ENCODE measurements at regions not wholly inside any gene's neighbourhood (a gene's known extent, or its start where the extent isn't known, plus 50 kb on each side); places are given as distances from the start of the nearest gene placed in this dataset.

DNA sequence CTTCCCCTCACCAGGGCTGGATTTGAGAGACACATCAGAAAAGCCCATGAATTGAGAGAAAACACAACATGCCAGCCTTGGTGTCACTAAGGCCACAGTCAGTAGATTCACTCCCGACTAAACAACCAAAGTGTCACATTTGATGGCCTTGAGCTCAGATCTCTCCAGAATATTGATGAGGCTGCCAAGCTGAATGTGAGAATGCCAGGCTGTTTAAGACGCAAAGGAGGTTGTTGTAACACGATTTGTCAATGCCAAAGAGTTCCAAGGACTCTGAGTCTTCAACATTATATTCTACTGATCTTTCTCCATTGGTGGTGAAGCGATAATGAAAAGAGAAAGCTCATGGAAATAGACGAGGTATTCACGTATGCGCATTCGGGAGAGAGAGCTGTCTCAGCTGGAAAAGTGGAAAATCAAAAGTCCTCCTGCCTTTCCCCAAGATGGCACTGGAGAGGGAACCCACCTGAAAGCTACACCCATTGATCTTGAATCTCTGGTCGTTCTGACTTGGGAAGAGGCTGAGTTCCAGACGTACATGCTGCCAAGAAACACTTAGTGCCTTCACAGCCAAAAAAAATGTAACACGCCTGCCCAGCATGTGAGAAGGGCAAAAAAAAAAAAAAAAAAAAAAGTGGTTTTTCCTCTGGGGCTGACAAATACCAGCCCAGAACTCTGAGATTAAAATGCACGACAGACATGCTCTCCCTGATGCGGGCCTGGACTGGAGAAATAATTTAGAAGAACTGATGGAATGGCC lies 1159.6 kb downstream of the VRK1 start:
- H3K36me3 ChIP-seq (ENCODE audit: control insufficient read depth, insufficient read depth, low read length): no peaks in the 10 kb centered on the region
- WGBS (ENCODE audit: insufficient coverage, insufficient read length): no CpG with 5 or more reads among the region's 13 CpGs
- H3K4me1 ChIP-seq (ENCODE audit: control insufficient read depth, insufficient read depth, low read length): no peaks in the 10 kb centered on the region
- no peak overlapping the region for H3K4me3 ChIP-seq (ENCODE audit: low read length)
- H3K27ac ChIP-seq (ENCODE audit: low read length): no peak overlapping the region
- no peaks in the 10 kb centered on the region for H3K27me3 ChIP-seq (ENCODE audit: control insufficient read depth, insufficient read depth, low read length)
- H3K9me3 ChIP-seq (ENCODE audit: control insufficient read depth, insufficient read depth, low read length): no peaks in the 10 kb centered on the region
- no peak for DNase-seq (ENCODE audit: low read depth, low spot score)

GRCh38 chr14:97959251-97959650 lies 1162.1 kb downstream of the VRK1 start:
- no CpG with 5 or more reads among the region's 4 CpGs for WGBS (ENCODE audit: insufficient coverage, insufficient read length)
- H3K27me3 ChIP-seq (ENCODE audit: control insufficient read depth, insufficient read depth, low read length): no peaks in the 10 kb centered on the region
- H3K27ac ChIP-seq (ENCODE audit: low read length): no peak overlapping the region
- no peaks in the 10 kb centered on the region for H3K36me3 ChIP-seq (ENCODE audit: control insufficient read depth, insufficient read depth, low read length)
- no peak overlapping the region for H3K4me3 ChIP-seq (ENCODE audit: low read length)
- DNase-seq (ENCODE audit: low read depth, low spot score): no peak
- no peaks in the 10 kb centered on the region for H3K4me1 ChIP-seq (ENCODE audit: control insufficient read depth, insufficient read depth, low read length)
- H3K9me3 ChIP-seq (ENCODE audit: control insufficient read depth, insufficient read depth, low read length): no peaks in the 10 kb centered on the region

- Histone ChIP-seq H3K36me3 (ENCODE audit: control insufficient read depth, insufficient read depth, low read length) (no peaks in the 10 kb centered on the region), H3K4me1 (ENCODE audit: control insufficient read depth, insufficient read depth, low read length) (no peaks in the 10 kb centered on the region), H3K27ac (ENCODE audit: low read length) (no peak overlapping the region), H3K4me3 (ENCODE audit: low read length) (no peak overlapping the region), H3K9me3 (ENCODE audit: control insufficient read depth, insufficient read depth, low read length) (no peaks in the 10 kb centered on the region), H3K27me3 (ENCODE audit: control insufficient read depth, insufficient read depth, low read length) (no peaks in the 10 kb centered on the region)
- DNase-seq (ENCODE audit: low read depth, low spot score): no peak
- no CpG with 5 or more reads among the region's 4 CpGs for WGBS (ENCODE audit: insufficient coverage, insufficient read length)
Measured at GRCh38 chr14:97960436-97960835, 1163.3 kb downstream of the VRK1 start.

- no peaks in the 10 kb centered on the region for H3K9me3 ChIP-seq (ENCODE audit: control insufficient read depth, insufficient read depth, low read length)
- no CpG with 5 or more reads among the region's 1 CpG for WGBS (ENCODE audit: insufficient coverage, insufficient read length)
Measured at GRCh38 chr14:97970222-97970621, 1173.0 kb downstream of the VRK1 start.

DNA sequence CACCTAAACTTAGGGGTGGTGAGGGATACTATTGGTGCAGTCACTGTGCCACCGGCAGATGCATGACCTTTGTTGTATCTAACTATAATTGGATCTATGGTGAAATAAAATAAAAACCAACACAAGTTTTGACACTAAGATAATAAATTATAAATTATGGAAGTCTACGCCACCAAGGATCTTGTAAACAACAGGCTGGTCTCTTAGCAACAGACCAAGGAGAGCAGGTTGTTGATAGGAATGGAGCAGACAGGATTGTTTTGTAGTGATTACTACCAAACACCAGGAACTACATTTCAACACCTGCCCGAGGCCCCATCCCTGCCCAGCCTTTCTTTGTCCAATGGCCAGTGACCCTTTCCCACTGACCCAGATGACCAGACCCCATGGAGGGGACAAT lies 1178.0 kb downstream of the VRK1 start:
- Histone ChIP-seq H3K4me3 (ENCODE audit: low read length) (no peak overlapping the region), H3K36me3 (ENCODE audit: control insufficient read depth, insufficient read depth, low read length) (no peaks in the 10 kb centered on the region), H3K4me1 (ENCODE audit: control insufficient read depth, insufficient read depth, low read length) (no peaks in the 10 kb centered on the region), H3K27me3 (ENCODE audit: control insufficient read depth, insufficient read depth, low read length) (no peaks in the 10 kb centered on the region), H3K9me3 (ENCODE audit: control insufficient read depth, insufficient read depth, low read length) (no peaks in the 10 kb centered on the region), H3K27ac (ENCODE audit: low read length) (no peak overlapping the region)
- no CpG with 5 or more reads among the region's 3 CpGs for WGBS (ENCODE audit: insufficient coverage, insufficient read length)
- no peak for DNase-seq (ENCODE audit: low read depth, low spot score)

More at GRCh38 chr14:97970222-97970621, 1173.0 kb downstream of the VRK1 start:
- H3K27me3 ChIP-seq (ENCODE audit: control insufficient read depth, insufficient read depth, low read length): no peaks in the 10 kb centered on the region
- H3K27ac ChIP-seq (ENCODE audit: low read length): no peak overlapping the region
- no peak overlapping the region for H3K4me3 ChIP-seq (ENCODE audit: low read length)
- no peaks in the 10 kb centered on the region for H3K4me1 ChIP-seq (ENCODE audit: control insufficient read depth, insufficient read depth, low read length)
- no peaks in the 10 kb centered on the region for H3K36me3 ChIP-seq (ENCODE audit: control insufficient read depth, insufficient read depth, low read length)
- DNase-seq (ENCODE audit: low read depth, low spot score): no peak

GRCh38 chr14:97975962-97976361 lies 1178.8 kb downstream of the VRK1 start:
- Histone ChIP-seq H3K4me3 (ENCODE audit: low read length) (no peak overlapping the region), H3K9me3 (ENCODE audit: control insufficient read depth, insufficient read depth, low read length) (no peaks in the 10 kb centered on the region), H3K4me1 (ENCODE audit: control insufficient read depth, insufficient read depth, low read length) (no peaks in the 10 kb centered on the region), H3K27ac (ENCODE audit: low read length) (no peak overlapping the region), H3K27me3 (ENCODE audit: control insufficient read depth, insufficient read depth, low read length) (no peaks in the 10 kb centered on the region), H3K36me3 (ENCODE audit: control insufficient read depth, insufficient read depth, low read length) (no peaks in the 10 kb centered on the region)
- 100% methylated on average over 3 of the region's 6 CpGs for WGBS (ENCODE audit: insufficient coverage, insufficient read length)
- no peak for DNase-seq (ENCODE audit: low read depth, low spot score)

- no peaks in the 10 kb centered on the region for H3K36me3 ChIP-seq (ENCODE audit: control insufficient read depth, insufficient read depth, low read length)
- no CpG with 5 or more reads among the region's 6 CpGs for WGBS (ENCODE audit: insufficient coverage, insufficient read length)
- H3K27ac ChIP-seq (ENCODE audit: low read length): no peak overlapping the region
- H3K4me1 ChIP-seq (ENCODE audit: control insufficient read depth, insufficient read depth, low read length): no peaks in the 10 kb centered on the region
- no peak overlapping the region for H3K4me3 ChIP-seq (ENCODE audit: low read length)
- H3K9me3 ChIP-seq (ENCODE audit: control insufficient read depth, insufficient read depth, low read length): no peaks in the 10 kb centered on the region
- no peak for DNase-seq (ENCODE audit: low read depth, low spot score)
- no peaks in the 10 kb centered on the region for H3K27me3 ChIP-seq (ENCODE audit: control insufficient read depth, insufficient read depth, low read length)
Measured at GRCh38 chr14:97976861-97977260, 1179.7 kb downstream of the VRK1 start.

DNA sequence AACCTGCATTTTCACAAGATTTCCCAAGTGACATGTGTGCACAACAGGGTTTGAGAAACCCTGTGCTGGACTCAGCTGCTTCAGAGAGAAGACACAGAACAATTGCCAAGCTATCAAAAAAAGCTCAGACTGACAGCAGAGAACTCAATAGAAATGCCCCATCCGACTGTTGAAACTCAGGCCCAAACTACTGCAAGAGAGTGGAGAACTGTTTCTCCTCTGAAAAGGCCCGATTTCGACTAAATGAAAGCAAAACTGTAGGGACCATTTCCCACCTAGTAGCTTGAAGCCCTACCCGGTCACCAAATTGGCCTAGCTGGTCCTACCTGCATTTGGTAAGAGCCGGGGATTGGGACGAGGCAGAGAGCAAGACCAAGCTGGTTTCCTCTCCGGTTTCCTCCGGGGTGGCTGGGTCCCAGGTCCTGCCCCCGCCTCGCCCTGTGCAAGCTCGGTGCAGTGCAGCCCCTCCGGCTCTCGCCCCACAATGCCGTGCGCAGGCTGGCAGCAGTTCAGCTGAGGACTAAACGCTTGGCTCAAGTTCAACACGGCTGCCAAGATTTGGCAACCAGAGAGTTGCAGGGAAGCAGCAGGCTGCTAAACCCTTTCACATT lies 1180.6 kb downstream of the VRK1 start:
- Histone ChIP-seq H3K4me1 (ENCODE audit: control insufficient read depth, insufficient read depth, low read length) (no peaks in the 10 kb centered on the region), H3K36me3 (ENCODE audit: control insufficient read depth, insufficient read depth, low read length) (no peaks in the 10 kb centered on the region), H3K9me3 (ENCODE audit: control insufficient read depth, insufficient read depth, low read length) (no peaks in the 10 kb centered on the region), H3K4me3 (ENCODE audit: low read length) (no peak overlapping the region), H3K27me3 (ENCODE audit: control insufficient read depth, insufficient read depth, low read length) (no peaks in the 10 kb centered on the region), H3K27ac (ENCODE audit: low read length) (no peak overlapping the region)
- DNase-seq (ENCODE audit: low read depth, low spot score): no peak
- no CpG with 5 or more reads among the region's 17 CpGs for WGBS (ENCODE audit: insufficient coverage, insufficient read length)

GRCh38 chr14:97978341-97978740 lies 1181.2 kb downstream of the VRK1 start:
- peak; percentile 55 for DNase-seq (ENCODE audit: low read depth, low spot score)
- Histone ChIP-seq H3K27ac (ENCODE audit: low read length) (no peak overlapping the region), H3K27me3 (ENCODE audit: control insufficient read depth, insufficient read depth, low read length) (no peaks in the 10 kb centered on the region), H3K9me3 (ENCODE audit: control insufficient read depth, insufficient read depth, low read length) (no peaks in the 10 kb centered on the region), H3K4me3 (ENCODE audit: low read length) (no peak overlapping the region; the same call in 1 of the 2 replicates), H3K4me1 (ENCODE audit: control insufficient read depth, insufficient read depth, low read length) (no peaks in the 10 kb centered on the region), H3K36me3 (ENCODE audit: control insufficient read depth, insufficient read depth, low read length) (no peaks in the 10 kb centered on the region)
- no CpG with 5 or more reads among the region's 9 CpGs for WGBS (ENCODE audit: insufficient coverage, insufficient read length)

DNA sequence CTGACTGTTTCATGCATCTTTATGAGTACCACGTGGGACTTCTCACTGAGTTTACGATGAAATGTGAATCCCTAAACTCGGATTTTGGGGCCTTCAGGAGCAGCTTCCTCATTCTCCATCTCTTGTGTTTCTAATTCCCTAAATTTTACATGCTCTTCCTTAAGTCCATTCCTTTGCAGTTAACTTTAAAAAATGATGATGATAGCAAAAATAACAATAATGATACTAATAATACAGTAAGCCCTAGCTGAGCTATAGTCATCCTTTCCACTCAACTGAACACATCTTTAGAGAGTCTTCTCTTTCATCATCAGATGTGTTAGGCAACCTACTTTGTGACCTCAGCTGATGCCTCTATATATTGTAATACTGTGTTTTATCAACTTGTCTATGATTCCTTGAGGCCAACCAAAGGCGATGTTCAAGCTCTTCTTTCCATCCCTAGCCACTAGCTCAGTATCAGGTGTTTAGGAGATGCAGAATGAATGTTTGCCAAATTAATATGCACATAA lies 1196.4 kb downstream of the VRK1 start:
- no peak overlapping the region for H3K4me3 ChIP-seq (ENCODE audit: low read length)
- H3K36me3 ChIP-seq (ENCODE audit: control insufficient read depth, insufficient read depth, low read length): no peaks in the 10 kb centered on the region
- H3K27me3 ChIP-seq (ENCODE audit: control insufficient read depth, insufficient read depth, low read length): no peaks in the 10 kb centered on the region
- H3K9me3 ChIP-seq (ENCODE audit: control insufficient read depth, insufficient read depth, low read length): no peaks in the 10 kb centered on the region
- WGBS (ENCODE audit: insufficient coverage, insufficient read length): no CpG with 5 or more reads among the region's 4 CpGs
- no peaks in the 10 kb centered on the region for H3K4me1 ChIP-seq (ENCODE audit: control insufficient read depth, insufficient read depth, low read length)
- no peak overlapping the region for H3K27ac ChIP-seq (ENCODE audit: low read length)
- no peak for DNase-seq (ENCODE audit: low read depth, low spot score)
